ENCODE measurements at regions not wholly inside any gene's neighbourhood (a gene's known extent, or its start where the extent isn't known, plus 50 kb on each side); places are given as distances from the start of the nearest gene placed in this dataset.
A peak's percentile ranks its signal among the peaks of the same experiment; 100 is the strongest.

DNA sequence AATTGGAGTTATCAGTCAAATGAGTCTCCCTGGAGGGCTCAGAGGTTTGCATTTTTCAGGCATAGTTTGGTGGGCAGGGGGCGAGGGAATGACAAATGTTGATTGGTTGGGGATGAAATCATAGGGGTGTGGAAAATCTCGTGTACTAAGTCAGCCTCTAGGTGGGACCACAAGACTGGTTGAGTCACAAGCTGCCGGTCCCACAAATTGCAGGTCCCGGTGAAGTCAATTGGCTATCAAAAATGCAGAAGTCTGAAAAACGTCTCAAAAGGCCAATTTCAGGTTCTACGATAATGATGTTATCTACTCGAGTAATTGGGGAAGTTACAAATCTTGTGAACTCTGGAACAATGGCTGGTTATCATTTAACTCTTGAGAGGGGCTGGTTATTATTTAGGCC, 98.8 kb upstream of the DHX15 start:
- H3K27me3 ChIP-seq (ENCODE audit: insufficient read depth, low read length, poor library complexity, severe bottlenecking) = no peaks in the 10 kb centered on the region
- no peak overlapping the region for H3K4me2 ChIP-seq (ENCODE audit: low read depth, low read length, poor library complexity, severe bottlenecking)
- no peaks in the 10 kb centered on the region for H4K20me1 ChIP-seq (ENCODE audit: insufficient read depth, low read length, poor library complexity, severe bottlenecking)

DNA sequence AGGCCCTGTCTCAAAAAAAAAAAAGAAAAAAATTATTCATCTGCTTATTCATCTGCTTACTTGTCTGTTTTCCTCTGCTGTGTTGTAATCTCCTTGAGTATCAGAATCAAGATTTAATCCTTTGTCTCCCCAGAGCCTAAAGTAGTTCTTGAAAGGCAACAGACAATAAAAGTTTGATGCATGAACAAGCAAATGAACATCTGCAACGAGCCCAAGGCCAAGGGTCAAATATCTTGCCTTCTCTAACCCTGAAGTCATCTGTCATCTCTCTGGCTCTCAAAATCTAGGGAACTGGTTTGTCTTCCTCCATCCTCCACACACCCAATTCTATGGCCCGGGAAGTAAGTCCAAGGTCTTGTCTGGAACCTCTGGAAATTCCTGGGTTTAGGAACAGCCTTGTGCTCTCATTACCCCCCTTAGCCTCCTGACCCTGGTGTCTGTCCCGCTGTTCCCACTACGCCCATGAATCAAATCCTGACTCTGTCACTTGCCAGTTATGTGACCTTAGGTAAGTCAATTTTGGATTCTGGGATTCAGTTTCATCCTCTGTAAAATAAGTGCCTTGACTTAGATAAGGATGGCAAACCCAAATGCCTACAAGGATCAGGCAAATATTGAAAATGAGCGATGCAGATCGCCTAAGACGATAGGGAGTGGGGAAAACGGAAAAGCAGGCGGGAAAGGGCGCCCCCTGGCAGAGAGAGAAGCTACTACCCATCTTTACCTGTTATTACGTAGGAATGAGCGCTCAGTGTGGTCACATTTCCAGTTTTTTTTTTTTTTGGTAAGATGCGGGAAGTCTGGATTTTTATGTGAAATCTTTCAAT, 102.7 kb upstream of the DHX15 start:
- Histone ChIP-seq H4K20me1 (ENCODE audit: insufficient read depth, low read length, poor library complexity, severe bottlenecking) (no peaks in the 10 kb centered on the region), H3F3A (ENCODE audit: low read depth) (no peaks in the 10 kb centered on the region), H3K27me3 (ENCODE audit: insufficient read depth, low read length, poor library complexity, severe bottlenecking) (no peaks in the 10 kb centered on the region), H3K9ac (ENCODE audit: low read depth, low read length, poor library complexity, severe bottlenecking) (no peak overlapping the region), H3K36me3 (ENCODE audit: insufficient read depth, low read length) (no peaks in the 10 kb centered on the region), H3K9me3 (ENCODE audit: insufficient read depth, low read depth, low read length) (no peaks in the 10 kb centered on the region), H3K4me1 (ENCODE audit: insufficient read depth, low read length, poor library complexity, severe bottlenecking) (no peaks in the 10 kb centered on the region), H3K79me2 (ENCODE audit: insufficient read depth, low read length) (no peaks in the 10 kb centered on the region), H3K9me2 (replicated peaks; ENCODE audit: low read depth, low read length) (no peaks in the 10 kb centered on the region), H2AFZ (ENCODE audit: low read length) (no peak overlapping the region), H3K4me3 (ENCODE audit: low read length, poor library complexity, severe bottlenecking) (no peak overlapping the region), H3K4me2 (ENCODE audit: low read depth, low read length, poor library complexity, severe bottlenecking) (no peak overlapping the region)
- TF ChIP-seq EZH2phosphoT487 (IDR thresholded peaks at IDR 0.05; ENCODE audit: borderline replicate concordance) = no peak
- TF ChIP-seq, protein P1, sequence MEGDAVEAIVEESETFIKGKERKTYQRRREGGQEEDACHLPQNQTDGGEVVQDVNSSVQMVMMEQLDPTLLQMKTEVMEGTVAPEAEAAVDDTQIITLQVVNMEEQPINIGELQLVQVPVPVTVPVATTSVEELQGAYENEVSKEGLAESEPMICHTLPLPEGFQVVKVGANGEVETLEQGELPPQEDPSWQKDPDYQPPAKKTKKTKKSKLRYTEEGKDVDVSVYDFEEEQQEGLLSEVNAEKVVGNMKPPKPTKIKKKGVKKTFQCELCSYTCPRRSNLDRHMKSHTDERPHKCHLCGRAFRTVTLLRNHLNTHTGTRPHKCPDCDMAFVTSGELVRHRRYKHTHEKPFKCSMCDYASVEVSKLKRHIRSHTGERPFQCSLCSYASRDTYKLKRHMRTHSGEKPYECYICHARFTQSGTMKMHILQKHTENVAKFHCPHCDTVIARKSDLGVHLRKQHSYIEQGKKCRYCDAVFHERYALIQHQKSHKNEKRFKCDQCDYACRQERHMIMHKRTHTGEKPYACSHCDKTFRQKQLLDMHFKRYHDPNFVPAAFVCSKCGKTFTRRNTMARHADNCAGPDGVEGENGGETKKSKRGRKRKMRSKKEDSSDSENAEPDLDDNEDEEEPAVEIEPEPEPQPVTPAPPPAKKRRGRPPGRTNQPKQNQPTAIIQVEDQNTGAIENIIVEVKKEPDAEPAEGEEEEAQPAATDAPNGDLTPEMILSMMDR (conservative IDR thresholded peaks at IDR 0.05; ENCODE audit: low read length) = peak; percentile 68

More for the DNA sequence above, 98.8 kb upstream of the DHX15 start:
- Histone ChIP-seq H3F3A (ENCODE audit: low read depth) (no peaks in the 10 kb centered on the region), H3K4me1 (ENCODE audit: insufficient read depth, low read length, poor library complexity, severe bottlenecking) (no peaks in the 10 kb centered on the region), H3K9ac (ENCODE audit: low read depth, low read length, poor library complexity, severe bottlenecking) (no peak overlapping the region), H3K4me3 (ENCODE audit: low read length, poor library complexity, severe bottlenecking) (no peak overlapping the region), H3K79me2 (ENCODE audit: insufficient read depth, low read length) (no peaks in the 10 kb centered on the region), H3K9me3 (ENCODE audit: insufficient read depth, low read depth, low read length) (no peaks in the 10 kb centered on the region), H3K36me3 (ENCODE audit: insufficient read depth, low read length) (no peaks in the 10 kb centered on the region), H2AFZ (ENCODE audit: low read length) (no peak overlapping the region), H3K9me2 (replicated peaks; ENCODE audit: low read depth, low read length) (no peaks in the 10 kb centered on the region)
- no peak for TF ChIP-seq EZH2phosphoT487 (IDR thresholded peaks at IDR 0.05; ENCODE audit: borderline replicate concordance)
- TF ChIP-seq, protein P1 (conservative IDR thresholded peaks at IDR 0.05; ENCODE audit: low read length) = no peak

DNA sequence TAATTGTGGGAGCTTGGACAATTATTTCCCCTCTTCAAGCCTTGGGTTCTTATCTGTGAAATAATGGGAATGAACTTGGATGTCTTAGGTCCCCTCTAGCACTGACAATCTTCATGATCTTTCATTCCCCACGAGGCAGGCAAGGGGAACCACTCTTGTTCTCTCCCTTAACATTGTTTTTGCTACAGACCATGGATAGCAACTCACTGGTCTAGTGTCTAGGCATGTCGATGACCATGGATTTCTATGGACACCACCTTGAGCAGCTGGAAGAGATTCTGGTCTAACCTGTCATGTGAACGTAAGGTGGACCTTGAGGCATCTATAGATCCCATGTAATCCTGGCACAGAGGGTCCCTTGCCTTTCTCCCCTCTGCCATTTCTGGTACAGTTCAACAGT, 104.1 kb upstream of the DHX15 start:
- H3K4me1 ChIP-seq (ENCODE audit: insufficient read depth, low read length, poor library complexity, severe bottlenecking) = no peaks in the 10 kb centered on the region
- no peaks in the 10 kb centered on the region for H3K9me3 ChIP-seq (ENCODE audit: insufficient read depth, low read depth, low read length)
- no peaks in the 10 kb centered on the region for H3K9me2 ChIP-seq (replicated peaks; ENCODE audit: low read depth, low read length)
- no peak overlapping the region for H2AFZ ChIP-seq (ENCODE audit: low read length)
- no peaks in the 10 kb centered on the region for H4K20me1 ChIP-seq (ENCODE audit: insufficient read depth, low read length, poor library complexity, severe bottlenecking)
- H3K27me3 ChIP-seq (ENCODE audit: insufficient read depth, low read length, poor library complexity, severe bottlenecking) = no peaks in the 10 kb centered on the region
- H3K9ac ChIP-seq (ENCODE audit: low read depth, low read length, poor library complexity, severe bottlenecking) = no peak overlapping the region
- H3K4me3 ChIP-seq (ENCODE audit: low read length, poor library complexity, severe bottlenecking) = no peak overlapping the region
- no peak for TF ChIP-seq EZH2phosphoT487 (IDR thresholded peaks at IDR 0.05; ENCODE audit: borderline replicate concordance)
- TF ChIP-seq, protein P1 (conservative IDR thresholded peaks at IDR 0.05; ENCODE audit: low read length) = no peak
- H3F3A ChIP-seq (ENCODE audit: low read depth) = no peaks in the 10 kb centered on the region
- no peaks in the 10 kb centered on the region for H3K36me3 ChIP-seq (ENCODE audit: insufficient read depth, low read length)
- no peak overlapping the region for H3K4me2 ChIP-seq (ENCODE audit: low read depth, low read length, poor library complexity, severe bottlenecking)
- H3K79me2 ChIP-seq (ENCODE audit: insufficient read depth, low read length) = no peaks in the 10 kb centered on the region

All from Loucy (cell line).